A549 (cell line): ENCODE measurements at regions not wholly inside any gene's neighbourhood (a gene's known extent, or its start where the extent isn't known, plus 50 kb on each side); places are given as distances from the start of the nearest gene placed in this dataset.

Source experiments
- CHD2 ChIP-seq: fragments of 150-350 bp; IDR thresholded peaks from 2 replicates; pipeline ENCODE4 v1.6.1; 2014; ENCODE audit warnings: low read length; ENCODE audit not compliant: partially characterized antibody
- CTCF ChIP-seq: fragments of >200 bp; sonication (Bioruptor Twin); formaldehyde crosslinking; IDR thresholded peaks from 3 replicates; pipeline ENCODE4 v1.5.1; 2016
- ELK1 ChIP-seq: fragments of 150-350 bp; IDR thresholded peaks from 2 replicates; pipeline ENCODE4 v1.6.1; 2014; ENCODE audit warnings: low read depth, mild to moderate bottlenecking, low read length
- HOXA7 ChIP-seq: fragments of 250-450 bp; sonication (Bioruptor Pico); IDR thresholded peaks from 2 replicates; pipeline ENCODE4 v1.5.0; 2020; ENCODE audit warnings: mild to moderate bottlenecking, moderate library complexity
- POLR2A ChIP-seq: IDR thresholded peaks from 2 replicates; pipeline ENCODE4 v1.6.1; 2012; ENCODE audit warnings: mild to moderate bottlenecking, low read length
- RCOR1 ChIP-seq: fragments of 150-350 bp; IDR thresholded peaks from 2 replicates; pipeline ENCODE4 v1.6.1; 2014; ENCODE audit warnings: antibody characterized with exemption, low read length, low read depth
- REST ChIP-seq: fragments of 200-600 bp; sonication (generic); IDR thresholded peaks from 2 replicates; pipeline ENCODE4 v1.6.1; 2016; ENCODE audit warnings: antibody characterized with exemption, mild to moderate bottlenecking, moderate library complexity
- USF2 ChIP-seq: fragments of 450-650 bp; IDR thresholded peaks from 2 replicates; pipeline ENCODE4 v1.6.1; 2014; ENCODE audit warnings: antibody characterized with exemption
- TF ChIP-seq, protein P1 (sequence below): fragments of 250-450 bp; sonication (Bioruptor Pico); IDR thresholded peaks from 2 replicates; pipeline ENCODE4 v1.5.0; 2021; ENCODE audit warnings: mild to moderate bottlenecking, moderate library complexity, borderline replicate concordance

GRCh38 chr6:4412077-4412476 is 276.7 kb upstream of the ECI2 start:
- TF ChIP-seq CTCF (no peak), USF2 (no peak), CHD2 (no peak), POLR2A (no peak), REST (no peak), HOXA7 (CRISPR knock-in tag) (no peak), ELK1 (no peak), RCOR1 (no peak)
- TF ChIP-seq, protein P1, sequence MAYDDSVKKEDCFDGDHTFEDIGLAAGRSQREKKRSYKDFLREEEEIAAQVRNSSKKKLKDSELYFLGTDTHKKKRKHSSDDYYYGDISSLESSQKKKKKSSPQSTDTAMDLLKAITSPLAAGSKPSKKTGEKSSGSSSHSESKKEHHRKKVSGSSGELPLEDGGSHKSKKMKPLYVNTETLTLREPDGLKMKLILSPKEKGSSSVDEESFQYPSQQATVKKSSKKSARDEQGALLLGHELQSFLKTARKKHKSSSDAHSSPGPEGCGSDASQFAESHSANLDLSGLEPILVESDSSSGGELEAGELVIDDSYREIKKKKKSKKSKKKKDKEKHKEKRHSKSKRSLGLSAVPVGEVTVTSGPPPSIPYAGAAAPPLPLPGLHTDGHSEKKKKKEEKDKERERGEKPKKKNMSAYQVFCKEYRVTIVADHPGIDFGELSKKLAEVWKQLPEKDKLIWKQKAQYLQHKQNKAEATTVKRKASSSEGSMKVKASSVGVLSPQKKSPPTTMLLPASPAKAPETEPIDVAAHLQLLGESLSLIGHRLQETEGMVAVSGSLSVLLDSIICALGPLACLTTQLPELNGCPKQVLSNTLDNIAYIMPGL = no peak
